ENCODE measurements at regions not wholly inside any gene's neighbourhood (a gene's known extent, or its start where the extent isn't known, plus 50 kb on each side); places are given as distances from the start of the nearest gene placed in this dataset.

GRCh38 chr1:81330111-81330510, 470.6 kb upstream of the ADGRL2 start:
- TF ChIP-seq CTCF (IDR thresholded peaks at IDR 0.05; ENCODE audit: low read length) (no peak), EZH2 (IDR thresholded peaks at IDR 0.05; ENCODE audit: borderline replicate concordance, low read length) (no peak)
